GM18502 (cell line): ENCODE measurements at regions not wholly inside any gene's neighbourhood (a gene's known extent, or its start where the extent isn't known, plus 50 kb on each side); places are given as distances from the start of the nearest gene placed in this dataset.

Experiments used
- ATAC-seq: cut with Tn5 transposase; IDR thresholded peaks from one replicate; pipeline ENCODE4 v1.9.1; 2021; ENCODE audit warnings: mild to moderate bottlenecking; ENCODE audit not compliant: unreplicated experiment, poor library complexity

GRCh38 chr14:51307551-51307950 lies 67.5 kb downstream of the TMX1 start:
- ATAC-seq = no peak

GRCh38 chr14:51308866-51309265 lies 68.8 kb downstream of the TMX1 start:
- ATAC-seq = no peak

- no peak for ATAC-seq
Measured at GRCh38 chr14:51310505-51310944, 70.5 kb downstream of the TMX1 start.

- no peak for ATAC-seq
Measured at GRCh38 chr14:51314321-51315015, 74.4 kb downstream of the TMX1 start.

GRCh38 chr14:51317373-51317772 lies 77.3 kb downstream of the TMX1 start:
- no peak for ATAC-seq

- ATAC-seq = no peak
Measured at GRCh38 chr14:51318813-51319597, 79.0 kb downstream of the TMX1 start.

- no peak for ATAC-seq
Measured at GRCh38 chr14:51321036-51321435, 81.0 kb downstream of the TMX1 start.

- ATAC-seq = no peak
Measured at GRCh38 chr14:51323492-51323891, 83.4 kb downstream of the TMX1 start.

GRCh38 chr14:51327376-51327775 lies 87.3 kb downstream of the TMX1 start:
- ATAC-seq = no peak

GRCh38 chr14:51328064-51328771 lies 88.2 kb downstream of the TMX1 start:
- ATAC-seq = no peak

- ATAC-seq = no peak
Measured at GRCh38 chr14:51328772-51329353, 88.8 kb downstream of the TMX1 start.

- no peak for ATAC-seq
Measured at GRCh38 chr14:51331486-51332367, 91.7 kb downstream of the TMX1 start.

GRCh38 chr14:51333299-51333698 lies 93.3 kb downstream of the TMX1 start:
- no peak for ATAC-seq

GRCh38 chr14:51333901-51334521 lies 94.0 kb downstream of the TMX1 start:
- ATAC-seq = no peak

- no peak for ATAC-seq
Measured at GRCh38 chr14:51334566-51334965, 94.5 kb downstream of the TMX1 start.

GRCh38 chr14:51335531-51335930 lies 95.5 kb downstream of the TMX1 start:
- no peak for ATAC-seq

GRCh38 chr14:51335961-51336723 lies 96.1 kb downstream of the TMX1 start:
- no peak for ATAC-seq

- ATAC-seq = no peak
Measured at GRCh38 chr14:51336734-51337133, 96.7 kb downstream of the TMX1 start.

GRCh38 chr14:51337520-51337919 lies 97.5 kb downstream of the TMX1 start:
- no peak for ATAC-seq
